Fibroblast of lung (primary cell): ENCODE measurements at regions not wholly inside any gene's neighbourhood (a gene's known extent, or its start where the extent isn't known, plus 50 kb on each side); places are given as distances from the start of the nearest gene placed in this dataset.

Source experiments
- CTCF ChIP-seq, 2 donors: IDR thresholded peaks in 1 of 2; conservative IDR thresholded peaks in 1 of 2; 1 replicate in 1 of 2; 2 replicates in 1 of 2; pipeline ENCODE4 v1.5.1; 2011 to 2012; ENCODE audit warnings: low read length in 2 of 2, control low read depth in 1 of 2, inconsistent platforms in 1 of 2, low read depth in 1 of 2, mild to moderate bottlenecking in 1 of 2
- EZH2 ChIP-seq: IDR thresholded peaks from 2 replicates; pipeline ENCODE4 v1.5.1; 2012; ENCODE audit warnings: low read length, control low read depth, mild to moderate bottlenecking; ENCODE audit errors: missing control alignments

GRCh38 chr1:30314591-30314990 lies 408.8 kb downstream of the MATN1 start:
- TF ChIP-seq CTCF (conservative IDR thresholded peaks at IDR 0.05 in 1 of 2, IDR thresholded peaks at IDR 0.05 in 1 of 2; ENCODE audit: low read depth in 1 of 2, low read length in 2 of 2), result no peak
- no peak for TF ChIP-seq EZH2
